RWPE2 (cell line): ENCODE measurements at regions not wholly inside any gene's neighbourhood (a gene's known extent, or its start where the extent isn't known, plus 50 kb on each side); places are given as distances from the start of the nearest gene placed in this dataset.
A peak's percentile ranks its signal among the peaks of the same experiment; 100 is the strongest.

ENCODE experiments used
- ATAC-seq: fragments of 200-7000 bp; cut with Tn5 transposase; 3 replicates; pipeline ENCODE4 v1.9.1; 2021; ENCODE audit warnings: low read depth
- DNase-seq: peaks from one replicate; pipeline ENCODE4 v3.0.0-alpha.2; 2020; ENCODE audit warnings: low spot score
- H3K27ac ChIP-seq: fragments of 450-650 bp; 2 replicates; pipeline ENCODE4 v1.5.1; 2017; ENCODE audit warnings: mild to moderate bottlenecking; ENCODE audit not compliant: poor library complexity, severe bottlenecking
- H3K27me3 ChIP-seq: fragments of 250-450 bp; sonication (Bioruptor Pico); 2 replicates; pipeline ENCODE4 v1.5.1; 2021; ENCODE audit warnings: mild to moderate bottlenecking, moderate library complexity; ENCODE audit not compliant: insufficient read depth, poor library complexity, severe bottlenecking
- H3K36me3 ChIP-seq: fragments of 250-450 bp; sonication (Bioruptor Pico); 2 replicates; pipeline ENCODE4 v1.5.1; 2020; ENCODE audit warnings: low read depth, mild to moderate bottlenecking, moderate library complexity
- H3K4me1 ChIP-seq: fragments of 250-450 bp; sonication (Bioruptor Pico); 2 replicates; pipeline ENCODE4 v1.5.1; 2021; ENCODE audit warnings: mild to moderate bottlenecking, moderate library complexity; ENCODE audit not compliant: insufficient read depth, poor library complexity, severe bottlenecking
- H3K4me3 ChIP-seq: fragments of 250-450 bp; sonication (Bioruptor Pico); 2 replicates; pipeline ENCODE4 v1.5.1; 2021; ENCODE audit warnings: mild to moderate bottlenecking, moderate library complexity; ENCODE audit not compliant: severe bottlenecking
- H3K9me3 ChIP-seq: fragments of 250-450 bp; sonication (Bioruptor Pico); 2 replicates; pipeline ENCODE4 v1.5.1; 2021; ENCODE audit warnings: mild to moderate bottlenecking, moderate library complexity; ENCODE audit not compliant: severe bottlenecking
- CTCF ChIP-seq: fragments of 450-650 bp; IDR thresholded peaks from one replicate; pipeline ENCODE4 v1.5.1; 2017; ENCODE audit warnings: mild to moderate bottlenecking, moderate library complexity; ENCODE audit not compliant: poor library complexity, severe bottlenecking

- DNase-seq, result no peak
- Histone ChIP-seq H3K27ac (no peak overlapping the region), H3K4me3 (no peak overlapping the region)
Observed at GRCh38 chr5:143600396-143601075, 197.1 kb upstream of the NR3C1 start.

DNA sequence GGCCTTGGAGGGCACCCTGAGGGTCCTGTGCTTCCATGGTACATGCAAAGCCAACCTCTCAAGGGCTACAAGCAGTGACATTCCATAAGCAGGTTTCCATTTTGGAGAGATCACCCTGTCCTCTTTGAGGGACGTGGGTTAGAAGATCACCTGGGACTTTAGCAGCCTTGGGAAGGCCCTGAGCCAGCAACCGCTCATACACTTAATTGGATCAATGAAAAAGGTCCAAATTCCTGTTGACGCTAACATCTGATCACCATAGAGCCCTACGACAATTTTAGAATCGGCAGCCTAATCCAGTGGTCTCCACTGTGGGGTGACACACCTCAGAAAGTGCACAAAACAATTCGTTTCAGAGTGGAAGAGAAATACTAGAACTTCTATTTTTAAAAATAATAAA lies 196.0 kb upstream of the NR3C1 start:
- Histone ChIP-seq H3K9me3 (no peaks in the 10 kb centered on the region), H3K27ac (no peak overlapping the region), H3K4me3 (no peak overlapping the region), H3K27me3 (no peaks in the 10 kb centered on the region), H3K4me1 (peaks cover 25% of the 10 kb centered on the region), H3K36me3 (no peaks in the 10 kb centered on the region)
- ATAC-seq, result no peak
- DNase-seq, result no peak
- TF ChIP-seq CTCF, result no peak

More at GRCh38 chr5:143600396-143601075, 197.1 kb upstream of the NR3C1 start:
- Histone ChIP-seq H3K9me3 (no peaks in the 10 kb centered on the region), H3K4me1 (peaks cover 14% of the 10 kb centered on the region), H3K36me3 (no peaks in the 10 kb centered on the region), H3K27me3 (no peaks in the 10 kb centered on the region)
- no peak for TF ChIP-seq CTCF
- ATAC-seq, result no peak

DNA sequence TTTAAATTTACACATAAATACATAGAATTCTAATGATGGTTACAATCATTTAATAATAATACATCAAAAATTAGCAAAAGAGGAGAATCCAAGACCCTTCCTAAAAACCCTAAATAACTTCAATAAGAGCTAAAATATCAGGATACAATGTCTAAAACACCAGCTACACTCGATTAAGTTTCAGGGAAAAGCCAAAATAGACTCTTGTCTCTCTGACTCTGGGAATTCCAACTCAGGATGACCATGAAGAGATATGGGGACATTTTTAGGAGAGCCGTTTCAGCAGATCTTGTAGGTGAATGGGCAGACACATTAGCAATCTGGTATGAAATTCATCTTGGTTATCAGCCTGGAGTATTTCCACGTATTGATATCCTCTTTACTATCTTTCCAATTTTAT lies 193.3 kb upstream of the NR3C1 start:
- H3K27ac ChIP-seq, result peak overlapping the region; percentile 81
- H3K36me3 ChIP-seq, result no peaks in the 10 kb centered on the region
- peaks cover 26% of the 10 kb centered on the region for H3K4me1 ChIP-seq
- no peak overlapping the region for H3K4me3 ChIP-seq
- DNase-seq, result no peak
- no peaks in the 10 kb centered on the region for H3K9me3 ChIP-seq
- TF ChIP-seq CTCF, result no peak
- H3K27me3 ChIP-seq, result no peaks in the 10 kb centered on the region
- no peak for ATAC-seq

GRCh38 chr5:143594902-143595818 lies 191.7 kb upstream of the NR3C1 start:
- ATAC-seq, result peak; percentile 80
- no peak for DNase-seq
- no peak for TF ChIP-seq CTCF
- H3K36me3 ChIP-seq, result no peaks in the 10 kb centered on the region
- H3K27ac ChIP-seq, result peak overlapping the region; percentile 81
- no peaks in the 10 kb centered on the region for H3K9me3 ChIP-seq
- no peaks in the 10 kb centered on the region for H3K27me3 ChIP-seq
- no peak overlapping the region for H3K4me3 ChIP-seq
- H3K4me1 ChIP-seq, result peaks cover 26% of the 10 kb centered on the region
